NB4 (cell line): ENCODE measurements at regions not wholly inside any gene's neighbourhood (a gene's known extent, or its start where the extent isn't known, plus 50 kb on each side); places are given as distances from the start of the nearest gene placed in this dataset.
A peak's percentile ranks its signal among the peaks of the same experiment; 100 is the strongest.

Experiments used
- DNase-seq: peaks from one replicate; pipeline ENCODE4 v3.0.0; 2010; ENCODE audit warnings: low read depth
- H3K4me3 ChIP-seq: one replicate; pipeline ENCODE4 v1.5.1; 2011; ENCODE audit warnings: mild to moderate bottlenecking, low read depth, low read length, moderate library complexity
- MYC ChIP-seq: IDR thresholded peaks from 2 replicates; pipeline ENCODE4 v1.6.1; 2011; ENCODE audit warnings: low read depth, low read length
- POLR2A ChIP-seq: IDR thresholded peaks from 2 replicates; pipeline ENCODE4 v1.6.1; 2011; ENCODE audit warnings: mild to moderate bottlenecking; ENCODE audit not compliant: insufficient read length; ENCODE audit errors: extremely low read depth
- TF ChIP-seq, protein P1 (sequence below): IDR thresholded peaks from one replicate; pipeline ENCODE4 v1.5.1; 2012; ENCODE audit warnings: low read depth, low read length
- TF ChIP-seq, protein P2 (sequence below): IDR thresholded peaks from 2 replicates; pipeline ENCODE4 v1.6.1; 2011; ENCODE audit warnings: low read depth, low read length

DNA sequence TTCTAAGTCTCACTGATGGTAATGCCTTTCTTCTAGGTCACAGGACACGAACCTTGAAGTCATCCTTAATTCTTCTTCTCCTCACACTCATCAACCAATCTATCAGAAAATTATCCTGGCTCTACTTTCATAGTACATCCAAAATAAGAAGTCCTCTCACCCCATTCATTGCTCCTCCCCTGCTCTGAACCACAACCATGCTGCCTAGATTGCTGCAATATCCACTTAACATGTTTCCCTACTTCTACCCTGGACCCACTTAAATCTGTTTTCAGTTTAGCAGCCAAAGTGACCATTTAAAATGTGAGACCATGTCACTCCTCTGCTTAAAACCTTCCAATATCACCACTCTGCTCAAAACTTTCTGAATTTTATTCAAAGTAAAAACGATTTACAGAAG is 445.9 kb upstream of the FAT3 start:
- H3K4me3 ChIP-seq, result no peak overlapping the region
- TF ChIP-seq, protein P1, sequence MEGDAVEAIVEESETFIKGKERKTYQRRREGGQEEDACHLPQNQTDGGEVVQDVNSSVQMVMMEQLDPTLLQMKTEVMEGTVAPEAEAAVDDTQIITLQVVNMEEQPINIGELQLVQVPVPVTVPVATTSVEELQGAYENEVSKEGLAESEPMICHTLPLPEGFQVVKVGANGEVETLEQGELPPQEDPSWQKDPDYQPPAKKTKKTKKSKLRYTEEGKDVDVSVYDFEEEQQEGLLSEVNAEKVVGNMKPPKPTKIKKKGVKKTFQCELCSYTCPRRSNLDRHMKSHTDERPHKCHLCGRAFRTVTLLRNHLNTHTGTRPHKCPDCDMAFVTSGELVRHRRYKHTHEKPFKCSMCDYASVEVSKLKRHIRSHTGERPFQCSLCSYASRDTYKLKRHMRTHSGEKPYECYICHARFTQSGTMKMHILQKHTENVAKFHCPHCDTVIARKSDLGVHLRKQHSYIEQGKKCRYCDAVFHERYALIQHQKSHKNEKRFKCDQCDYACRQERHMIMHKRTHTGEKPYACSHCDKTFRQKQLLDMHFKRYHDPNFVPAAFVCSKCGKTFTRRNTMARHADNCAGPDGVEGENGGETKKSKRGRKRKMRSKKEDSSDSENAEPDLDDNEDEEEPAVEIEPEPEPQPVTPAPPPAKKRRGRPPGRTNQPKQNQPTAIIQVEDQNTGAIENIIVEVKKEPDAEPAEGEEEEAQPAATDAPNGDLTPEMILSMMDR, result no peak
- TF ChIP-seq POLR2A (no peak), MYC (no peak)
- TF ChIP-seq, protein P2, sequence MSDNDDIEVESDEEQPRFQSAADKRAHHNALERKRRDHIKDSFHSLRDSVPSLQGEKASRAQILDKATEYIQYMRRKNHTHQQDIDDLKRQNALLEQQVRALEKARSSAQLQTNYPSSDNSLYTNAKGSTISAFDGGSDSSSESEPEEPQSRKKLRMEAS, result no peak

DNA sequence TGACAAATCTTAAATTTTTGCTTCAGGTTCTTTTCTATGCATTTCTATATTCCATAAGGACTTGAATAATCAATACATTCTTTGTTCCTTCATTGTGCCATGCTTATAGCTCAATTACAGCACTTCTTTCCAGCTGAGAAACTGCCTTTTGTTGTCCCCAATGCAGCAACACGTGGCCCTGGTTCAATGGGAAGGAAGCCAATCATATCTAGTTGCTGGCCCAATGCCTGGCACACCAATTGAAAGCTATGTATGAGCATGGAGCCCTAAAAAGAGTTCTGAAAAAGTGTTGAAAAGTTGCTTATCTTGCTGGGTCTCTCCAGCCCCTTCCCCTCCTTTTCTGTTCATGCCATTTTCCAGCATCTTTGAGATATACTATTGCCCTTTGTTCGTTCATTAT is 448.0 kb upstream of the FAT3 start:
- TF ChIP-seq POLR2A (no peak), MYC (no peak)
- TF ChIP-seq, protein P1, result no peak
- TF ChIP-seq, protein P2, result no peak
- DNase-seq, result no peak

More for the DNA sequence above, 445.9 kb upstream of the FAT3 start:
- DNase-seq, result no peak

DNA sequence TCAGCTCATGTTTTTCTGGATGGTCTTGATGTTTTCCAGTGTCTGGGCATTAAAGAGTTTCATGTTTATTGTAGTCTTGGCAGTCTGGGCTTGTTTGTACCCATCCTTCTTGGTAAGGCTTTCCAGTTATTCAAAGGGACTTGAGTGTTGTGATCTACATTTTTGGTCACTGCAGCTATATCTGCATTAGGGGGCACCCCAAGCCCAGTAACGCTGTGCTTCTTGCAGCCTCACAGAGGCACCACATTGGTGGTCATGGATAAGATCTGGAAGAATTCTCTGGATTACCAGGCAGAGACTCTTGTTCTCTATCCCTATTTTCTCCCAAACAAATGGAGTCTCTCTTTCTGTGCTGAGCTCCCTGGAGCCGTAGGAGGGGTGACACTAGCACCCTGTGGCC is 451.5 kb upstream of the FAT3 start:
- peak; percentile 37 for DNase-seq
- no peak overlapping the region for H3K4me3 ChIP-seq
- TF ChIP-seq, protein P1, result no peak
- TF ChIP-seq POLR2A, result no peak
- TF ChIP-seq, protein P2, result no peak

More for the DNA sequence above, 448.0 kb upstream of the FAT3 start:
- H3K4me3 ChIP-seq, result no peak overlapping the region

DNA sequence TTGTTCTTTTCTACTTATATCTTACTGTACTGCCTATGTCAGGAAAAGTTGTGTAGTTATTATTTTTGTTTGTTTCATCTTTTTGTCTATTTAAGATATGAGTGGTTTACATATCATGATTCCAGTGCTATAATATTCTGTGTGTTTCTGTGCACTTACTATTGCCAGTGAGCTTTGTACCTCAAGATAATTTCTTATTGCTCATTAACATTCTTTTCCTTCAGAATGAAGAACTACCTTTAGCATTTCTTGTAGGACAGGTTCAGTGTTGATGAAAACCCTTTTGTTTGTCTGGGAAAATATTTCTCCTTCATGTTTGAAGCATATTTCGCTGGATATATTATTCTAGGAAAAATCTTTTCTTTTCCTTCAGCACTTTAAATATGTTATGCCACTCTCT is 452.7 kb upstream of the FAT3 start:
- no peak for DNase-seq
- H3K4me3 ChIP-seq, result no peak overlapping the region
- TF ChIP-seq, protein P2, result no peak
- no peak for TF ChIP-seq MYC
- no peak for TF ChIP-seq POLR2A
- TF ChIP-seq, protein P1, result no peak

DNA sequence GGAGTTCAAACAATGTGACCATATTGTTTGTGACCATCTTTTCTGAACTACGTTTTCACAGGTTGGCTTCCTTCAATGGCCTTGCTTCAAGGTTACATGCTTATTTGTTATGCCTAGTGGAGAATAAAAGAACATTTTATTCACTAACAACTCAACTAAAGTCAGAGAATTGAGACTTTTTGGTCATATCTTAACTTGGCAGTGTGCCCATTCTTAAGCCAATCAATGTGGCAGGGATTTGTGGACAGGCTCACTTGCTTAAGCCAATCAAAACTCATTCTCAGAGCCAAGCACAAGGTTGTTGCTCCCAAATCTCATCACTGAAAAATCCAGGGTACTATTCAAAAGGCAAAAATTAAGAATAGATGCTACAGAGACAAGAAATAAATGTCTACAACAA is 455.8 kb upstream of the FAT3 start:
- no peak for DNase-seq
- H3K4me3 ChIP-seq, result no peak overlapping the region
- TF ChIP-seq MYC (no peak), POLR2A (no peak)
- TF ChIP-seq, protein P2, result no peak
- TF ChIP-seq, protein P1, result no peak

DNA sequence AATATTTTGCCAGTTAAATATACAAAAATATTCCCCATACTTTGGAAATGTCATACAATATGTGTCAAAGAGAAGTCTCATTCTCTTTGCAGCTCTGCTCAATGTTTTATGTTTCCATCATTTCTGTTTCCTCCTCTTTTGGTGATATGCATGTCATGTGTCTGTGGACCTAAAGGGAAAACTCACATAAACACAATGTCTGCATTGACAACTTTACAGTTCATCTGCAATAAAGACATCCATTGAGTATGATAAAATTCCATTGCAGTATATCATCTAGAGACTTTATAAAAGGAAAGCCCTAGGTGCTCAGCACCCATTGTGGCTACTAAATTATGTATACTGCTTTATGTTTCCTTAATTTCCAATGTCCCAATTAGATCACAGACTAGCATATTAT is 461.3 kb upstream of the FAT3 start:
- no peak overlapping the region for H3K4me3 ChIP-seq
- TF ChIP-seq, protein P2, result no peak
- no peak for TF ChIP-seq MYC
- TF ChIP-seq POLR2A, result no peak
- TF ChIP-seq, protein P1, result no peak
- no peak for DNase-seq
